UCSD-AML1 (cell line): ENCODE measurements at regions not wholly inside any gene's neighbourhood (a gene's known extent, or its start where the extent isn't known, plus 50 kb on each side); places are given as distances from the start of the nearest gene placed in this dataset.

Source experiments
- DNase-seq: peaks from one replicate; lab custom pipeline; 2025; ENCODE audit not compliant: unreplicated experiment; lab: John Stamatoyannopoulos, UW

DNA sequence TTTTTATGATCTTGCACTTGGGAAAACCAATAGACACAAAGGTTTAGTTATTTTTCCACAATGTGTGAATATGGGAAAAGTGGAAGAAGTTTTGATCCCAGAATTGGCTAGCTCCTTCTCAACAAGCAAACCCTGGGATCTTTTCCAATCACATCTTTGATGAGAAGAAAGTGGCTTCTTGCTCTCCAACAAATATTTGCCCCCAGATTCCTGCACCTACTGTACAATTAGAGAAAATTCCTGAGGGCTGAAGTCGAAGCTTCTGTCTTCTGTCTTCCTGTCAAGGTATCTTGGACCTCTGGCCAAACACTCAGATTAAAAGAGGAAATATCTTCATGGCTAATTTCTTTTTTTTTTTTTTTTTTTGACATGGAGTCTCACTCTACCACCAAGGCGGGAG is 113.1 kb upstream of the SLC45A1 start:
- no peak for DNase-seq

DNA sequence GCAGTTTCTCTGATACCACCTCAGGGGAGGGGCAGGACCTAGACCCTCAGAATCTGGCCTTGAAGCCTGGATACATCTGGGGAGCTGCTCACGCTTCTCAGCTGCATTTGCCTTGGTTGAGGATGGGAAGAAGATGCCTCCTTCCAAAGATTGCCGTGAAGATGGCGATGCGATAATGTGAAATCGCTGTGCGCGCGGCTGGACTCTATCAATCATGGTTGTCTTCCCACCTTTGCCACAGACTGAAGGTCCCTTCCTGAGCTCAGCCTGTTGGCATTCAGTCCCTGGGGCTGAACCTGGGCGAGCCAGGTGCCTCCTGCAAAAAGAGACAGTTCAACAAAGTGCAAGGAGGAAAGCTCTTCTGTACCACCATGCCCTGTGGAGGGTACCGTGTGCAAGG is 114.4 kb upstream of the SLC45A1 start:
- DNase-seq = no peak

DNA sequence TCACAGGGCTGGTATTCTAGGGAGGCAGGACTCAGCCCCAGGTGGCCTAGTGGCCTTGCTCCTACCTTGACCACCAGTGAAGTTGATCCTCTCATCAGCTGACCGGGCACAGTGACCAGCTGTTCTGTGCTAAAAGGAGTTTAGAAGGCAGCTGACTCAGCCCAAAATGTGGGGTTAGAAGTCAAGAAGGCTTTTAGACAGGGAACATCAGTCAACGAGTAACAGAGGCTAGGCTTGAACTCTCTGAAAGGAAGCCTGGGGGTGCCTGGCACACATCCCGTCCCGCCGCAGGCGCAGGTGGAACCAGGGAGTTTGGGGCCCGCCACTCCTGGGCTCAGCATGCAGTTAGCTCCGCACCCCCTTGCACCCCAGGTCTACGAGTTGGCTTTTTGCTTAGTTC is 114.9 kb upstream of the SLC45A1 start:
- no peak for DNase-seq

- no peak for DNase-seq
These were observed 115.6 kb upstream of the SLC45A1 start for GRCh38 chr1:8202182-8202905.

GRCh38 chr1:8201331-8201861 is 116.5 kb upstream of the SLC45A1 start:
- no peak for DNase-seq

DNA sequence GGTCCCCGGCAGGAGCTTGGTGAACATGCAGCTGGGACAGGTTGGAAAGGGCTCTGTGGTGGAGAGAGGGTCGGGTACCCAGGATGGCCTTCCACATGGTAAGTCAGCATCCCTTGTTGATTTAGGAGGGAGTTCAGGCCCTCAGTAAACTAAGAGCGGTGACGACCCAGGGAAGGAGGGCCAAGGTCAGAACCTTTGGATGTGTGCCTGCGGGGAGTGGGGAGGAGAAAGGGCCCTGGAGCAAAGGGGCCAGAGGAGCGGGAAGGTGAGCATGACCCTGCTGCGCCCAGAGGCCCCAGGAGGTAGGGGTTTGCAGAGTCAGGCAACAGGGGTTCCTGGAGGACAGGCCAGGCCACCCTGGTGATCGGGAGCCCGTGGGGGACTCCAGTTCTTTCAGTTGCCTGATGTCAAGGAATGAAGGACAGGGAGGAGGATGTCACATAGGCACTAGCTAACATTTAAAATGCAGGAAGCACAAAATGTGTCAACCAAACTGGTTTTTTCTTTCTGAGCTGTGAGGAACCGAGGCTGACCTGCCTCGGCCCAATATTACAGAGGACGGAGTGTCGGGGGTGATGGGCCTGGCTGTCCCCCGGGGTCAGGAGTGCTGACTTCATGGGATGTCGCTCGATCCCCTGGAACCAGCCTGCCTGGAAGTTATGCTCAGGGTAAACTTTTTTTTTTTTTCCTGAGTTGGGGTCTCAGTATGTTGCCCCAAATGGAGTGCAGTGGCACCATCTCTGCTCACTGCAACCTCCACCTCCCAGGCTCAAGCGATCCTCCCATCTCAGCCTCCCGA is 117.4 kb upstream of the SLC45A1 start:
- no peak for DNase-seq

GRCh38 chr1:8198522-8198921 is 119.4 kb upstream of the SLC45A1 start:
- no peak for DNase-seq

- no peak for DNase-seq
These were observed 120.2 kb upstream of the SLC45A1 start for GRCh38 chr1:8197493-8198282.

DNA sequence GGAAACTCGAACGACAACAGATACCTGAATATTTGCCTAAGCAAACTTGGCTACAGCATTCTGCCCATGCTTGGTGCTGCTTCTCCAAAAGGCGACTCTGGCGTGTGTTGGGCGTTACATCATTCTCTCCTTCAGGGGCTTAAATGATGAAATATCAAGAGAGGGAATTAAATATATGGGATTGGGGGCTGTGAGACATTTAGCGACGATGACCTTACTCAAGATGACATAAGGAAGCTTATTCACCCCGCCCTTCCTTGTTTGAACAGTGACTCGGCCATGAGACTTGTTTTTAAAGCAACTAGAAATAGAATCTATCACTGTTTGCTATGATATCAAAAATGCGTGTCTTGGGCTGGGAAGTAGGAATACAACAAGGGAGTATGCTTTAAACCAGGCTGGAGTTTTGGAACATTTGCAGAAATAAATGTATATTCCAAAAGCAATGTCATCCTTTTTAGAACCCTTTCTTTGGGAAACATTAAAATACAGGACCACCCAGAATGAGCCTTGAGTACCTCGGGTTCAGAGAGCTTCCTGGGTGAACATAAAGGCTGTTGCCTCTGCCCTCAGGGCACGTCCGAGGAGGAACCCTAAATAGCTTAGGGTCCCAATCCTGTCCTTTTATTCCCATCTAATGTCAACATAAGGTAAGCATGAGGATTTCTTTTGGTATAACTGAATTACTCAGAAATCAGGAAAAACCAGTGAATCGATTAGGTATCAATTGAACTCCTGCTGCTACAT is 123.3 kb upstream of the SLC45A1 start:
- DNase-seq = no peak

GRCh38 chr1:8193840-8194406 is 124.0 kb upstream of the SLC45A1 start:
- no peak for DNase-seq

- DNase-seq = no peak
These were observed 126.4 kb upstream of the SLC45A1 start for GRCh38 chr1:8191474-8191873.

- no peak for DNase-seq
These were observed 127.9 kb upstream of the SLC45A1 start for GRCh38 chr1:8189931-8190483.

- no peak for DNase-seq
These were observed 132.5 kb upstream of the SLC45A1 start for GRCh38 chr1:8185400-8185799.

GRCh38 chr1:8184301-8184700 is 133.6 kb upstream of the SLC45A1 start:
- no peak for DNase-seq

GRCh38 chr1:8182034-8182761 is 135.7 kb upstream of the SLC45A1 start:
- no peak for DNase-seq

- no peak for DNase-seq
These were observed 138.7 kb upstream of the SLC45A1 start for GRCh38 chr1:8179132-8179793.

DNA sequence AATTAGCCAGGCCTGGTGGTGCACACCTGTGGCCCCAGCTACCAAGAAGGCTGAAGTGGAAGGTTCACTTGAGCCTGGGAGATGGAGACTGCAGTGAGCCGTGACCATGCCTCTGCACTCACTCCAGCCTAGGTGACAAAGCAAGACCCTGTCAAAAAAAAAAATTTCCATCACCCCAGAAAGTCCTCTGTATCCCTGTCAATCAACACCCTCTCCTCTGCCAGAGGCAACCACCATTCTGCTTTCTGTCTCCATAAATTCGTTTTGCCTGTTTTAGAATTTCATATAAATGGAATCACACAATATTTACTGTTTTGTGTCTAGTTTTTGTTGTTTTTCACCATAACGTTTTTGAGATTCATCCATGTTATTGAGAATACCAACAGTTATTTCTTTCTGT is 141.6 kb upstream of the SLC45A1 start:
- no peak for DNase-seq

DNA sequence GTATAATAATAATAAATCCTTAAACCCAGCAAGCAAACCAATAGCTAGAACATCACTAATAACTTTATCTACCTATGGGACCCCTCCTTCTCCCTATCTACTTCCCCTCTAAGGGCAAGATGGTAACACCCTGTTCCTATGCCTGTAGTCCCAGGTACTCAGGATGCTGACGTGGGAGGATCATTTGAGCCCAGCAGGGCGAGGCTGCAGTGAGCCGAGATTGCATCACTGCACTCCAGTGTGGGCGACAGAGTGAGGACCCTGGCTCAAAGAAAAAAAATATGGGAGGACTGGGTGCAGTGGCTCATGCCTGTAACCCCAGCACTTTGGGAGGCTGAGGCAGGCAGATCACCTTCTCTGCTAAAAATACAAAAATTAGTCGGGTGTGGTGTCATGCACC is 143.1 kb upstream of the SLC45A1 start:
- DNase-seq = no peak
